GM12892 (cell line): ENCODE measurements at regions not wholly inside any gene's neighbourhood (a gene's known extent, or its start where the extent isn't known, plus 50 kb on each side); places are given as distances from the start of the nearest gene placed in this dataset.

Experiments
- POLR2A ChIP-seq: IDR thresholded peaks from 2 replicates; pipeline ENCODE4 v1.6.1; 2011; ENCODE audit warnings: low read depth, low read length, control low read depth
- POLR2AphosphoS5 ChIP-seq: IDR thresholded peaks from 2 replicates; pipeline ENCODE4 v1.6.1; 2011; ENCODE audit warnings: low read depth, low read length, control low read depth

- TF ChIP-seq POLR2A (no peak), POLR2AphosphoS5 (no peak)
Measured at GRCh38 chr15:98155356-98155755, 194.9 kb downstream of the ARRDC4 start.
